Thoracic aorta (tissue), 2 donors: ENCODE measurements at regions not wholly inside any gene's neighbourhood (a gene's known extent, or its start where the extent isn't known, plus 50 kb on each side); places are given as distances from the start of the nearest gene placed in this dataset.

Source experiments
- ATAC-seq: fragments of 150-250 bp; one replicate; pipeline ENCODE4 v1.8.0; 2017; ENCODE audit warnings: low read depth; ENCODE audit not compliant: insufficient number of reproducible peaks, low FRiP score
- DNase-seq: peaks from one replicate; pipeline ENCODE4 v3.0.0-alpha.2; 2020; ENCODE audit warnings: low spot score
- H3K27ac ChIP-seq, 2 donors: fragments of 200-600 bp; sonication (generic); 1 replicate in 1 of 2; 2 replicates in 1 of 2; pipeline ENCODE4 v1.5.1; 2016; ENCODE audit warnings: mild to moderate bottlenecking in 2 of 2, moderate library complexity in 2 of 2
- H3K27me3 ChIP-seq: fragments of 200-600 bp; sonication (generic); replicated peaks from 2 replicates; pipeline ENCODE4 v1.6.0; 2016; ENCODE audit warnings: mild to moderate bottlenecking; ENCODE audit not compliant: insufficient read depth
- H3K36me3 ChIP-seq: fragments of 200-600 bp; sonication (generic); one replicate; pipeline ENCODE4 v1.5.1; 2016
- H3K4me1 ChIP-seq, 2 donors: fragments of 200-600 bp; sonication (generic); 1 replicate in 1 of 2; 2 replicates in 1 of 2; pipeline versions ENCODE4 v1.5.1 to v1.6.0; 2016; ENCODE audit warnings: low read depth in 2 of 2, mild to moderate bottlenecking in 1 of 2; ENCODE audit not compliant: control insufficient read depth in 1 of 2
- H3K4me3 ChIP-seq: fragments of 200-600 bp; sonication (generic); 2 replicates; pipeline ENCODE4 v1.5.1; 2016; ENCODE audit warnings: mild to moderate bottlenecking
- H3K9me3 ChIP-seq: fragments of 200-600 bp; sonication (generic); 2 replicates; pipeline ENCODE4 v1.5.1; 2016
- CTCF ChIP-seq: fragments of 200-600 bp; sonication (generic); IDR thresholded peaks from one replicate; pipeline ENCODE4 v1.5.1; 2019; ENCODE audit warnings: antibody characterized with exemption

- Histone ChIP-seq H3K4me3 (no peak overlapping the region), H3K27me3 (no peaks in the 10 kb centered on the region), H3K27ac (no peak overlapping the region), H3K36me3 (no peaks in the 10 kb centered on the region), H3K4me1 (no peaks in the 10 kb centered on the region), H3K9me3 (no peaks in the 10 kb centered on the region)
- DNase-seq (no peak), ATAC-seq (no peak)
- no peak for TF ChIP-seq CTCF
Measured at GRCh38 chr2:139969323-139969722, 1189.1 kb upstream of the NXPH2 start.

- ATAC-seq = no peak
- no peak for DNase-seq
- no peaks in the 10 kb centered on the region for H3K36me3 ChIP-seq
- H3K4me3 ChIP-seq = no peak overlapping the region
- H3K9me3 ChIP-seq = no peaks in the 10 kb centered on the region
- no peaks in the 10 kb centered on the region for H3K4me1 ChIP-seq
- no peak for TF ChIP-seq CTCF
- H3K27me3 ChIP-seq = no peaks in the 10 kb centered on the region
- H3K27ac ChIP-seq = no peak overlapping the region
Measured at GRCh38 chr2:139968588-139968987, 1188.4 kb upstream of the NXPH2 start.

GRCh38 chr2:139967665-139968064 is 1187.5 kb upstream of the NXPH2 start:
- ATAC-seq = no peak
- TF ChIP-seq CTCF = no peak
- no peak for DNase-seq
- H3K4me3 ChIP-seq = no peak overlapping the region
- no peak overlapping the region for H3K27ac ChIP-seq
- no peaks in the 10 kb centered on the region for H3K9me3 ChIP-seq
- H3K36me3 ChIP-seq = no peaks in the 10 kb centered on the region
- H3K27me3 ChIP-seq = no peaks in the 10 kb centered on the region
- H3K4me1 ChIP-seq = no peaks in the 10 kb centered on the region

- ATAC-seq (no peak), DNase-seq (no peak)
- Histone ChIP-seq H3K27ac (no peak overlapping the region), H3K36me3 (no peaks in the 10 kb centered on the region), H3K4me1 (no peaks in the 10 kb centered on the region), H3K9me3 (no peaks in the 10 kb centered on the region), H3K4me3 (no peak overlapping the region), H3K27me3 (no peaks in the 10 kb centered on the region)
- TF ChIP-seq CTCF = no peak
Measured at GRCh38 chr2:139964721-139965440, 1184.7 kb upstream of the NXPH2 start.

- Histone ChIP-seq H3K4me3 (no peak overlapping the region), H3K4me1 (no peaks in the 10 kb centered on the region), H3K9me3 (no peaks in the 10 kb centered on the region), H3K27me3 (no peaks in the 10 kb centered on the region), H3K27ac (no peak overlapping the region), H3K36me3 (no peaks in the 10 kb centered on the region)
- ATAC-seq = no peak
- no peak for DNase-seq
- no peak for TF ChIP-seq CTCF
Measured at GRCh38 chr2:139963863-139964355, 1183.7 kb upstream of the NXPH2 start.
